ENCODE measurements at regions not wholly inside any gene's neighbourhood (a gene's known extent, or its start where the extent isn't known, plus 50 kb on each side); places are given as distances from the start of the nearest gene placed in this dataset.

DNA sequence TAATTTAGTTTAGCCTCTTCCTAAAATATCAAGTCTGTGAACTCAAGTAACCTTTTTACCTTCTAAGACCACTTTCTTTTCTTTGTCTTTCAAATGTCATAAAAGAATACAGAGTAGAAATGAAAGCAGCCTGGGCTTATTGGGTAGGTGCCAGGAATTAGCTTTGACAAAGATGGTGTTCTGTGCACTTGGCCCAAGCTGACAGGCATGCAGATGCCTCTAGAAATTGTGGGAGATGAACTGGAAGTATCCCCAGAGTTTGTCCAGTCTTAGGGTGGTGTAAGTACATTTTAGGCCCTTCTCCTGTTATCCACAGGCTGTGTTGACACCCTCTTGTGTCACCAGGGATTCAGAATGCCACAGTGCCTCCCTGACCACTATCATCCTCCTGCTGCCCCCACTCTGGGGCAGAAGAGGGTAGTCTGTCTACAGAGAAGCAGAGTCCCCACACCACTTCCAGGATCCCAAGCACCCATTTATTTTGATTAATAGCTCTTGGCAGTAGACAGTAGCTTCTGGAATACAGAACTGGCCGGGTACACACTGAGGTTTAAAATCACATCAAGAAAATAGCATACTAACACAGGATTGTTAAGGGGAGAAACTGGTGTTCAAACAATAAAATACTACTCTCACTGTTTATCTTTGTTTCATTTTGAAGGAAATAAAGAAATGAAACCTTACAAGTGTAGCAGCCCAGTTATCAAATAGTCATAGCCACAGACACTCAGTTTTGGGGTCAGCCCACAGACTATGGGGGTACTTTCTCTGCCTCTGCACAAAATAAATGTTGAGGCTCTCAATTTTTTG, 343.2 kb downstream of the KCNRG start:
- no peak for DNase-seq (ENCODE audit: low read depth)

DNA sequence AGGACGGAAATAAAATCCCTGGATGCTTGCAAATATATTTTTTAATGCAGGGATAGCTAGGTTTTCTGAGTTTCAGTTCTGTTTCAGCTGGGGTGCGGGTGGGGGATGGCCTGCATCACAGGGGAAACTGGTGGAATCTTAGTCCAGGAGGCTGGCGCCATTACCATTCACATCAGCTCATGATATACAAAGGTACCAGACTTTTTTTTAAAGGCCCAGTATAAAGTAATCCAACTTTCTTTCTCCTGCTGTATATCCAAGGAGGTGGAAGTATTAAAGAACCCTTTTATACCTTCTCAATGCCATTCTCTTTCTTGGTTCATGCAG, 343.8 kb downstream of the KCNRG start:
- DNase-seq (ENCODE audit: low read depth), result no peak

DNA sequence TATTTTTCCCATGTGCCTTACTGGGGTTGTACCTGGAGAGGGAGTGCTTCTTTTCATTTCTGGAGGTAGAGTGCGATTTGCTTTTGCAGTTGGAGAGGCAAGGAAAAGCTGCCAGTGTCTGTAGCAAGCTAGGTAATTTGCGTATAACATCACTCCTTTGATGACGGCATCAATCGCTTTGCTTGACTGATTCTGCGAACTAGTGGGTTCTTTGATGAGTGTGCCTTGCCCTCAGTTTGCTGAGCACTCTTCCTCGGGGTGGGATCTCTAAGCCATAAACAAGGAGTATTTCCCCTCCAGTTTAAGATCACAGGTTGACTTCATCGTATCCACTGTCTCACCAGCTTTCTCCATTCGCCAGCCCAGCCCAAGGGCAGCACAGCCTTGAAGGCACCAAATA, 344.5 kb downstream of the KCNRG start:
- no peak for DNase-seq (ENCODE audit: low read depth)

DNA sequence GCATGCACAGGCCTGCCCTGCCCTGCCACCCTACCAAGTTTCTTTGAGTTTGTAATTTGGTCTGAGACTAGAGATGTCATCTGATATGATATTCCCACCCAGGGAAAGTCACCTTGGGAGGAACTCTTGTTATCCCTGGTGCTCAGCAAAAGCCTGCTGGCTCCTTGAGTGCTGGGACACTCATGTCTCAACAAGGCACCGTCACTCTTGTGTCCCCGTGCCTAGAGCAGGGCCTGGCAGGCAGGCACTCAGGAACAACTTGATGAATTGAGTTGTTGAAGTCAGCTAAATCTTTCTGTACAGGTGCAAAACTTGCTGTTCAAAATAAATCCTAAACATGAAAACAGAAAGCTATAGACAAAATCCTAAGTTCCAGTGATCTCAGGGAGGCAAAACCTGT, 345.4 kb downstream of the KCNRG start:
- DNase-seq (ENCODE audit: low read depth), result no peak

DNA sequence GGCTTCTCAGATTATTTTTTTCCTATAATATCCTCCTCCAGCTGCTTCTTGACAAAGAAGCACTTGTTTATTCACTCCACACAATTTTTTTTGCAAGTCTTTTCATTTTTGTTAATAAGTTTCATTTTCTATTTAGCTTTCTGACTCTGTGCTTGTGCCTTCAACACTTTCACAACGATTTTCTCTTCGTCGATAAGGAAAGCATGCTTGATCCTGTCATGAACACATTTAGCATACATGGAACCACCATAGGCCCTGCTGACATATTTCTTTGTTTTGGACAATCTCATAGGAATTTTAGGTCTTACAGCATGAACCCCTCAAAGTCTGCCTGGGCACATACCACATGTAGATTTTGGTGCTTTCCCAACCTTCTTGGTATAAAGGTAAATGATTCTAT, 346.0 kb downstream of the KCNRG start:
- no peak for DNase-seq (ENCODE audit: low read depth)

DNA sequence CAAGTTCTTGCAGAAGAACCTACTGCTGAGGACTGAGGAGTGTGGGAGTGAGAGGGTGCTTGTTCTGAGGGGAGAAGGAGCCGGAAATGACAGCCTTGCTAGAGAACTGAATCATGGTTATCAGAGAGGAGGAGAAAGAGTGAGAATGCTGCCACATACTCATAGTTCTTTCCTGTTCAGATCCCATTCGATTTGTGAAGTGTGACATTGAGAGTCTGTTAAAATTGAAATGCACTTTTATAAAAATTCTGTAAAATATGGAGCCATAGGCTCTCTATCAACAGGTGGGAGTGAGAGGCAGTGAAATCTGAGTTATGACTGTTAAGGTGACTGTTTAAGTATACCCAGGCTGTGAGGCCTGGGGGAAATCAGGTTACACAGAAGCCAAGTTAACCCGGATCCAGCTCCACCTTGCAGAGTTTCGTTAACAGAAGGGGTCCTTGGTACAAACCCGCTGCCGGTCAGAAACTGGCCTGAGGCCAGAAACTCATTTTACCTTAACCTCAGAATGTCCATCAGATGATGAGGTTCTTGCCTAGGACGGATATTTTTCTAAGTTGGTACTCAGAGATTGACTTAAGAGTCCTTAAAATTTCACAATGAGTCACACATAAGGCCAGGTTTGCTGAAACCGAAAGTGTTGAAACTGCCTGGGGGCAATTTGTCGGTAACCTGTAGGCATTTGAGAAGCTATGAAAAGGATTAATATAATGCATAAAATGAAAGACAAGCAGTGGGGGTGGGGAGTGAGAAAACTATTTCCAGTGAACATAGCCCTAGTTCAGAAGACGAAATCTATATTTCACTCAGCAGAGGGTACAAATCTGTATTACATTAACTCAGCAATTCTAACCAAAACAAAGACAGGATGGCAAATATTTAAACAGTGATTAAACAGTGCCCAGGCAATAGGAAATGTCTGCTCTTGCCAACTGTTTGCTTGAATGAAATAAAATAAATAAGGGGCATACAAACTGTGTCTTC, 350.5 kb downstream of the KCNRG start:
- DNase-seq (ENCODE audit: low read depth), result no peak

DNA sequence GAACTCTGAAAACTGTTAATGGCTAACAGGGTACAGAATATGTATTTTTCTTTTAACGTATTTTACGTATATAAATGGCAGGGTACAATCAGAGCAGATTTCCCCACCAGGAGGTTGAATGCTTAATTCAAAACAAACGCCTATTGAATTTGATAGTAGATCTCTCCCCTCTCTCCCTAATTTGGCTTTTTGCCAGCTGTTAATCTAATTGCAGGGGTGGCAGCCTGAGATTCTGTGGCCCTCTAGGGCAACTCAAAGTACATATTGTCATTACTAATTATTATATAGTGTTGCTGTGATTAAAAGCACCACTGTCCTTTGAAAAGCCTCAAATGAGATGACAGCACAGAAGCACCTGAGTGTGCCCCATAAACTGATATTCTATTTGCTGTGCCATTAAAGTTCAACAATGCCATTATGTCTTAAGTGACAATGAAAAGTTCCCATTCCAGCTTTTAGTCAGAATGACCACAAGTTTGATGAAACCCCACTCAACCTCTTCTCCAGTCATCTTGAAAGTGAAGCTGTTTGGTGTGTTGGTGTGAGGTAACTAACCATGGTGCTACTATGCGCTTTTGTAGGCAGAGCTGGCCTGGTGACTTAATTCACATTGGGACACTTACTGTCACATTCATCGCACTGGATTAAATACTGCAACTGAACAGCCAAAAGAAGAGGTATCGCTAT, 351.4 kb downstream of the KCNRG start:
- no peak for DNase-seq (ENCODE audit: low read depth)

DNA sequence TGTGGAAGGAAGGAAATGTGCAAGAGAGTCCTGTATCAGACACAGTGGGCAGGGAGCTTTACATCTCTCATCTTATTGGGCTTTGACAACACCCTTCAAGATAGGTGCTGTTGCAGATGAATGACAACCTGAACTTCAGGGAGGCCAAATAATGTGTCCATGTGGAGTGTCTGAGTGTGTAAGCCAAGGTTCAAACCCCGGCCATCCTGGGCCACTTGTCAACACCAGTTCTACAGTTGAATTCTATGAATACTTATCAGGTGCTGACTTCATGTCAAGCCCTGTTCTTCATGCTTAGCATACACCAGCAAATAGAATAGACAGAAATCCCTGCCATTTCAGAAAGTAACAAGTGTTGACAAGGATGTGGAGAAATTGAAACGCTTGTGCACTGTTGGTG, 354.4 kb downstream of the KCNRG start:
- DNase-seq (ENCODE audit: low read depth), result no peak

DNA sequence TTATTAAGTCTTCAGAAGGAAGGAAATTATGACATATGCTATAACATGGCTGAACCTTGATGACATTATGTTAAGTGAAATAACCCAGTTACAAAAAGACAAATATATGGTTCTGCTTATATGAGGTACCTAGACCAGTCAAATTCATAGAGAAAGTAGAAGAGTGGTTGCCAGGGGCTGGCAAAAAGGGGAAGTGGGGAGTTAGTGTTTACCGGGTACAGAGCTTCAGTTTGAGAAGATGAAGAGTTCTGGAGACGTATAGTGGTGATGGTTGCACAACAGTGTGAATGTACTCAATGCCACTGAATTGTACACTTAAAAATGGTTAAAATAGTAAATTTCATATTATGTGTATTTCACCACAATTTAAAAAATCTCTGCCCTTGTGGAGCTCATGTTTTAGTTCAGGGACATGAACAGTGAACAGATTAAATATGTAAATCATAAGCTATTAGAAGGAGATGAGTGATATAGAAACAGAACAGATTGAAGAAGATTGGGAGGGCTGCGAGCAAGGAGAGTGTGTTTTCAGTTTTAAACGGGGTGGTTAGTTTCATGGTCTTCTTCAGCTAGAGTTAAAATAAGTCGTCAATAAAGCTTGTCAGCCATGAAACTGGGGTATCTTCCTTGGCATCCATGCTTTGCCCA, 355.2 kb downstream of the KCNRG start:
- DNase-seq (ENCODE audit: low read depth), result no peak

DNA sequence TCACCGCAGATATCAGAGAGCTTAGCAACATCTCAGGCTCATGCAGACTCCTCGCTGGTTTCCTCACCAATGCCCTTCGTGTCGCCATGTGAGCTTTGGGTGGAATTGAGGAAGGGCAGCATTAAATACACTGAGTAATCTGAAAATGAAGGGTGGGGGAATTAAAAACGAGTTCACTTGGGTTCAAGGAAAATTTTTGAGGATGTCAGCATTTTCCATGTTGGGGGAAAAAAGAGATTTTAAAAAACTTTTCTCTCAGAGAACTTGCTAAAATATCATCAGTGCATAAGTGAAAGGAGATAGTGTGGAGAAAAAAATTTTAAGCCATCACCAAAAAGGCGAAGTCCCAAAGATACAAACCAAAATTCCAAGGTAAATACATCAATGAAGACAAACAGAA, 359.3 kb downstream of the KCNRG start:
- no peak for DNase-seq (ENCODE audit: low read depth)

DNA sequence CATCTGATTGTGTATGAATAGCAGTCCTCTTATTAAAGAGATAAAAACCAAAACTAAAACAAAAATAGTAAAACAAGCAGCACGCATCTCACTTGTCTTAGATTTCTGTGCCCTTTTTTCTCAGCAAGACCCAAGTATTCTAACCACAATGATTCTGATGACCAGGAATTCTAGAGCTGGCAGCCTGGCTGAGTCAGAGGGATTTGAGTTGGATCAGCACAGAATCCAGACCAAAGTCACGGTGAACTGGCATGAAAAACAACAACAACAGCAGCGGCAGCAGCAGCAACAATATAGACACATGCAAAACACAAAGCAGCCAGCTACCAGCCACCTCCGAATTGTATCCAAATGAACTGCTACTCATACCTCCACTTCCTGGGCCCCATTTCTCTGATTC, 360.5 kb downstream of the KCNRG start:
- DNase-seq (ENCODE audit: low read depth), result no peak

DNA sequence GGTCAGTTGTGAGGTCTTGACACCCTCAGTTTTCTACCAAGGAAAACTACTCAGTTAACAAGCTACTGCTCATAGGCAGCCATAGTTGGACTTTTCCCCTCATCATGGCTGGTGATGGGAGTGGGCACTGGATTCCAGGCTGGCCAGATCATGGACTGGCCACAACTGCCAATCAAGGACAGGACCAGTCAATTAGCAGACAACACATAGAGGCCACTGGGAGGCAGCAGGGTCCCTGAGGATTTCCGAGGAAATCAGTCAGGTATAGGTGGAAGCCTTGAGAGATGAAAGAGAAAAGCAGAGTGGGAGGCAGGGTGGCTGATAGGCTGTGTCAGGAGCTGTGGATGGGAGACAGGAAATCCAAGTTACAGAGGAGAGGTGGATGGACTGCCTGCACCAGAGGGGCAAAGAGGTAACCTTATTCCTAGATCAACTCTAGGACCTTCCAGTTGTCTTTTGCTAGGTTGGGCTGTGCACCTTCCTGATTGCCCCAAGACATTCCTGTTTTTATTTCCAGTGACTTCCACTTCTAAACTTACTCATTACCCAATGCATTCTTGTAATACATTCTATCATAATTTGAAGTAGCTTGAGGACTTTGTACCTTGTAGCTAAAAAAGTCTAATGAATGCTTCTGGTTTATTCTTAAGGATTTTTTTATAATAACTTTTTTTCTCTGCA, 361.8 kb downstream of the KCNRG start:
- no peak for DNase-seq (ENCODE audit: low read depth)

DNA sequence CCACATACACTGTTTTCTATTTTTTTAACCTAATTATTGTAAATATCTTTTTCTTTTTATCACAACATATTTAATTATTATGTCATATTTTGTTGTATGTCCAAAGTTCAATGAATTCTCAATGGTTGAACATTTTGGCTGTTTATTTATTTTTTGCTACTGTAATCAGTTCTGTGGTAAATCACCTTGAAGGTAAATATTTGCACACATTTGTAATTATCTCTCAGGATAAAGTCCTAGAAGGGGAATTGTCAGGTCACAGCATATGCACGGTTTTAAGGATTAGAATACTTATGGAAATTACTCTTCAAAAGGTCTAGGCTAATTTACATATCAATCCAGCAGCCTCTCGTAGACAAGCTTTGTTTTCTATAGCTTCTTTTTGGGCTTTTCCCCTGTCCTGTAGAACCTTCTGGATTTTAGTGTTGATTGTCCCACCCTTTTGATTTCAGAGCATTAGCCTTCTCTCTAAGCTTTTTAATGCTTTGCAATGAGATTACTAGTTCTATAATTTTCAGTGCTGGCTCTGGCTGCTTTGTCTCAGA, 362.6 kb downstream of the KCNRG start:
- DNase-seq (ENCODE audit: low read depth), result no peak

DNA sequence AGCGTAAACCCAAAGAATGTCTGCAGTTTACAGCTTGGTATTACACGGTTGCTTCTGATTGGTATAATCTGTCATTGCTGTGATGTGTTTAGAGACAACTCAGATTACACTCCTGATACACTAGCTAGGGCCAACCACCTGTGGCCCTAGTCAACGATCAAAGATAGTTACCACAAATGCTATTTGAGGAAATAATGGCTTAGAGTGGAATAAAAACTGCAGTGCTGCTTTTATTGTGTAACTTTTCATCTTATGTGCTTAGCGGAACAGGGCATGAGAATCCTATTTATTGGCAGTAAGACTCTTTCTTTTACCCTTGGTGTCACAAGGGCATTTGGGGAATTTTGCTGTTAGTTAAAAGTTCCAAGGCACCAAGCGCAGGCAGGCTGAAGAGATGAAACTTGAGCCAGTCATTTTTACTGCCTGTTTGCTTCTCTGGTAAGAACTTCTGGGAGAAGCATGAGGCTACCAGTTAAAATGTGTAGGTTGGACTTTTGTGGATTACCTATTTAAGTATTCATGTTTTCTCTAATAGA, 363.3 kb downstream of the KCNRG start:
- DNase-seq (ENCODE audit: low read depth), result no peak

DNA sequence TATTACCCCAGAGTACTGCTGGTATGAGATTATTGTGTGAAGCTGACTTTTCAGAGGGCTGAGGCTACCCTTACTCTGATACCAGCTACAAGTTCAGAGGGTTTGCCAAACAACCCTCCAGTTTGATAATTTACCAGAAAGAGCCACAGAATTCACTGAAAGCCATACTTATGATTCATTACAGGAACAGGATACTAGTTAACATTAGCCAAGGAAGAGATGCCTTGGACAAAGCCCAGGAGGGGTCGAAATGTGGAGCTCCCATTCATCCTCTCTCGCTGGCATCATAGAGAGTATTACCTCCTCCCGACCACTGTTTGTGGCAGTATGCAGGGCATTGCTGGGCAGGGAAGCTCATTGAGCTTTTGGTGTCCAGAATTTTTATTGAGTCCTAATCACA, 364.3 kb downstream of the KCNRG start:
- no peak for DNase-seq (ENCODE audit: low read depth)

DNA sequence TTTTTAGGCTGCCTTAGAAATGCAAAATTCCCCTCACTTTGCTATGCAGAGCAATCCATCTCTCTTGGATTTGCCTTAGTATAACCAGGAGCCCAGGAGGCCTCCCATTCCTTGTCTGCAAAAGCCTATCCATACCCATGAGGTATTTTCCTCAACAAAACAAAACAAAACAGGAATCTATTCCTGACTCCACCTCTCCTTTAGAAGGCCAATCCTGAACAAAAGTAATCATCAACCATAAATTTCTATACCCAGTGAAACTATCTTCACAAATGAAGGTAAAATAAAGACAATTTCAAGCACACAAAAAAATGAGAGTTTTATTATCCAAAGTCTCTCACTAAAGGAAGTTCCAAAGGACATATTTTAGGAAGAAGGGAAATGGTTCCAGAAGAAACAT, 365.7 kb downstream of the KCNRG start:
- no peak for DNase-seq (ENCODE audit: low read depth)

DNA sequence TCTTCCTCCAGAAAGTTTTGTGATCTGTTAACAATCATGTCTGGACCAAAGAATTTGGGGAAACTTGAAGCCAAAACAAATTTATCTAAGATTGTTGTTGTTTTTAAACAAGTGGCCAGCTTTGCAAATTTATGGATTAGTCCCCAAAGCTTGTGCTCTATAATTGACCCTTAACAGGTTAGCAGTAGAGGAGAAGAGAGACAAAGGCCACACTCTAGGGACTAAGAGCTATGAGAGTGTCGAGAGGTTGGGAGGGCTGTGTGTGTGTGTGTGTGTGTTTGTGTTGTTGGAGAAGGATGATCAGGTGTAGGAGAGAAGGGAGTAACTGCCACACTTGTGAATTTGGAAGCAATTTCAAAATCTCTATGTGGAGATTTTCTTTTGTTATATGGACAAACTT, 367.3 kb downstream of the KCNRG start:
- no peak for DNase-seq (ENCODE audit: low read depth)

DNA sequence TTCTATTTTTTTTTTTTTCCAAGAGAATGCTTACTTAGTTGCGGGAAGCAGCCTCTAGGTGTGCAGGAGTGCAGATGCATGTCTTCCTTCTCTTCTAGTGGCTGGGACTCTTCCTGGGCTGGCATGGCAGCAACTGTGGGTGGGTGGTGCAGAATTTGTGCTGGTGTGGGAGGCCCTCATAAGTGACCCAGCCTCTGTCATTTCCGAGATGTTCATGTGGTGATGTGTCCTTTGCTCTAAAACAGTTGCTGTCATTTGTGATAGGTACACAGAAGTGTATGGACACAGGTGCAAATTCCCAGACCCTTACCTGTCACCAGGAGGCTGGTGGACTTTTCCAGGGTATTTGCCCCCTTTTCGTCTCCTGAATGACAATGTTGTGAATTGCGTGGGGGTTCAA, 367.7 kb downstream of the KCNRG start:
- DNase-seq (ENCODE audit: low read depth), result no peak

DNA sequence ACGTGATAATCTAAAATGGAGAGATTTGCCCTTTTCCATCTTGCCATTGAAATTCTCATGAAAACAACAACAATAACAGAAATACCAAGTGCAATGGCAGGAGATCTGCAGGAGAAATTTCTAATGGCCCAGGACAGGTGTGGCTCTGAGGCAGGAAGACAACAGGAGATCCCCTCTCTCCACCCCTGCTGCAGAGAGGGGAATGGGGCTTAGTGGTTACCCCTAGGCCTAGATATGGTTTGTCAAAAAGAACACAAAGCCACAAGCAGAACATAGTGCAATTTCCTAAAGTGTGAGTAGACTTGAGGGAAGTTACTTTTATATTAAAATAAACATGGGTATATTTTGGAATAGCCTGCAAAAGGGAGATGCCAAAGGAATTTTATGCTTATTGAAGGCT, 369.5 kb downstream of the KCNRG start:
- no peak for DNase-seq (ENCODE audit: low read depth)

DNA sequence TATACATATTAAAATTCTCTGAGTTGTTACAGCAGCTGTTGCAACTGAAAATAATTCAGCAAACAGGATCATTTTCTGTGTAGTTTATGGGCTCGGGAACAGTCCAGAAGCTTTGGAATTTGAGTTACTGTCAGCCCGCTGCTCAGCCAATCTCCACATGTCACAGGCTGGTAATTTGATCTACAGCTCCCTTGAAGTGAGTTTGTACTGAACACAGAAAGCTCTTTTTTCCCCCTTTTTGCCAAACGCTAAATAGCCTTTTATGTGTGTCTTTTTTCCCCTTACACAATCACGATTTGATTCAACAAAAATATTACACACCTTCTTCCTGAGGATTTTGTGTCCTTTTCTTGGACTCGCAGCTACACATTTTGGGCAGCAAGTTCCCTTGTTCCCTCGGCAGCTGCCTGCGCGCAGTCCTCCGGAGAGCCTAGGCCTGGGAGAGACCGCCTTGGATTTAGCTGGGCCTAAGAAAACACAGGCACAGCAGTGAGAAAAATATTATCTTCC, 371.4 kb downstream of the KCNRG start:
- DNase-seq (ENCODE audit: low read depth), result peak; percentile 58

DNA sequence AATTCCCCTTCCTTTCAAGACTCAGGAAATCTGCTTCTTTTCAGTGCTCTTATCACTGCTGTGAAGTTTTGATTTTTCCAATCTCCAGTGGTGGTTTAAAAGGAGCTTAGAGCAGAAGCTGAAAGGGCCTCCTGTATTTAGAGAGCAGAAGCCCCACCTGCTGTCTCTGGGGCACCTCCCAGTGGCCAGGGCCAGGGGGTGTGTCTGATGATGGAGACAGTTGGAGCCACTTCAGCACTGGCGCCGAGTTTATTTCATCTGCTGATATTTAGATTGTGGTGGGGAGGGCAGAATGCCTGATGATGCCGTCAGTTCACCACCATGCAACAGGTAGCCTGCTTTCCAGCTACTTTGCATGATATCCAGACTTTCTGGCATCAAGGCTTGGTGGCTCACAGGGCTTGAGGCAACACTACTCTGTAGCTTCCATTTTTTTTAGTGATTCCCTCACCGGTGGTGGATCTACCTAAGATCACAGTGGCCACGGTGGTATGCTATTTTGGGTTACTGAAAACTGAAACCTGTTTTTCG, 371.9 kb downstream of the KCNRG start:
- DNase-seq (ENCODE audit: low read depth), result no peak
